ENCODE measurements at regions not wholly inside any gene's neighbourhood (a gene's known extent, or its start where the extent isn't known, plus 50 kb on each side); places are given as distances from the start of the nearest gene placed in this dataset.

DNA sequence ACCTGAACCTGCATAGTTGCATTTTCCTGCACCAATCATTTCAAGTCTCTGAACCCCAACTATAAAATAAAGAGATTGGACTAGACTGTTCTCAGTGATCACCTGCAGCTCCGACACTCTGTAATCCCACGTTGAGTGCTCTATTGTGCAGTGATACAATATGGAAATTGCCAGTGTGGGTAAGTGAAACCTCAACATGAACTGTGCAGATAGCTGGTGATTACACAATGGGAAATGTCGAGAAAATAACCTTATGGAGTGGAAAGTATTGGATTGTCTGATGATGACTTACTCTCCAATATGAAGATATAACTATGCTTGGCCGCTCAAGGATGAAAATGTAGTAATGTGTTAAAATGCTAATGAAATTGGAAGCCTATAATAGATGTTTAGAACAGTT, 293.1 kb upstream of the BRINP1 start:
- Mint-ChIP-seq H3K27me3 (ENCODE audit: low read depth) (no peaks in the 10 kb centered on the region), H3K4me3 (no peak overlapping the region), H3K27ac (no peak overlapping the region), H3K4me1 (peaks cover 9% of the 10 kb centered on the region), H3K9me3 (no peaks in the 10 kb centered on the region), H3K36me3 (no peaks in the 10 kb centered on the region)
- ATAC-seq (no peak), DNase-seq (ENCODE audit: low spot score) (no peak)
- CTCF ChIA-PET, result interaction anchor here (1.0 kb wide), 1 partner anchor 33 kb away, joined by 3 read pairs; no protein-coding TSS in a partner anchor
- TF ChIP-seq HMGXB4 (CRISPR knock-in tag; IDR thresholded peaks at IDR 0.05) (no peak), IRF1 (CRISPR knock-in tag; IDR thresholded peaks at IDR 0.05) (no peak), ZNF263 (CRISPR knock-in tag; IDR thresholded peaks at IDR 0.05; ENCODE audit: low read depth) (no peak), FOXJ3 (CRISPR knock-in tag; IDR thresholded peaks at IDR 0.05; ENCODE audit: borderline replicate concordance) (no peak), ATF1 (CRISPR knock-in tag; IDR thresholded peaks at IDR 0.05) (no peak)
- POLR2A ChIA-PET, result no interaction called here

- ChIA-PET CTCF (interaction anchor here (0.9 kb wide), 1 partner anchor 97 kb away, joined by 3 read pairs; no protein-coding TSS in a partner anchor), POLR2A (no interaction called here)
- DNase-seq (ENCODE audit: low spot score), result no peak
- H3K4me3 Mint-ChIP-seq, result no peak overlapping the region
- no peaks in the 10 kb centered on the region for H3K4me1 Mint-ChIP-seq
- no peaks in the 10 kb centered on the region for H3K9me3 Mint-ChIP-seq
- ATAC-seq, result no peak
- H3K27me3 Mint-ChIP-seq (ENCODE audit: low read depth), result no peaks in the 10 kb centered on the region
- no peak overlapping the region for H3K27ac Mint-ChIP-seq
- no peaks in the 10 kb centered on the region for H3K36me3 Mint-ChIP-seq
- TF ChIP-seq SP1 (CRISPR knock-in tag; conservative IDR thresholded peaks at IDR 0.05) (no peak), CBFB (CRISPR knock-in tag; IDR thresholded peaks at IDR 0.05; ENCODE audit: low read depth) (no peak), PRRX2 (CRISPR knock-in tag; IDR thresholded peaks at IDR 0.05) (no peak), RORB (CRISPR knock-in tag; IDR thresholded peaks at IDR 0.05) (no peak), ZNF138 (CRISPR knock-in tag; conservative IDR thresholded peaks at IDR 0.05) (no peak), PRDM15 (CRISPR knock-in tag; IDR thresholded peaks at IDR 0.05) (no peak)
- TF ChIP-seq, protein P1, sequence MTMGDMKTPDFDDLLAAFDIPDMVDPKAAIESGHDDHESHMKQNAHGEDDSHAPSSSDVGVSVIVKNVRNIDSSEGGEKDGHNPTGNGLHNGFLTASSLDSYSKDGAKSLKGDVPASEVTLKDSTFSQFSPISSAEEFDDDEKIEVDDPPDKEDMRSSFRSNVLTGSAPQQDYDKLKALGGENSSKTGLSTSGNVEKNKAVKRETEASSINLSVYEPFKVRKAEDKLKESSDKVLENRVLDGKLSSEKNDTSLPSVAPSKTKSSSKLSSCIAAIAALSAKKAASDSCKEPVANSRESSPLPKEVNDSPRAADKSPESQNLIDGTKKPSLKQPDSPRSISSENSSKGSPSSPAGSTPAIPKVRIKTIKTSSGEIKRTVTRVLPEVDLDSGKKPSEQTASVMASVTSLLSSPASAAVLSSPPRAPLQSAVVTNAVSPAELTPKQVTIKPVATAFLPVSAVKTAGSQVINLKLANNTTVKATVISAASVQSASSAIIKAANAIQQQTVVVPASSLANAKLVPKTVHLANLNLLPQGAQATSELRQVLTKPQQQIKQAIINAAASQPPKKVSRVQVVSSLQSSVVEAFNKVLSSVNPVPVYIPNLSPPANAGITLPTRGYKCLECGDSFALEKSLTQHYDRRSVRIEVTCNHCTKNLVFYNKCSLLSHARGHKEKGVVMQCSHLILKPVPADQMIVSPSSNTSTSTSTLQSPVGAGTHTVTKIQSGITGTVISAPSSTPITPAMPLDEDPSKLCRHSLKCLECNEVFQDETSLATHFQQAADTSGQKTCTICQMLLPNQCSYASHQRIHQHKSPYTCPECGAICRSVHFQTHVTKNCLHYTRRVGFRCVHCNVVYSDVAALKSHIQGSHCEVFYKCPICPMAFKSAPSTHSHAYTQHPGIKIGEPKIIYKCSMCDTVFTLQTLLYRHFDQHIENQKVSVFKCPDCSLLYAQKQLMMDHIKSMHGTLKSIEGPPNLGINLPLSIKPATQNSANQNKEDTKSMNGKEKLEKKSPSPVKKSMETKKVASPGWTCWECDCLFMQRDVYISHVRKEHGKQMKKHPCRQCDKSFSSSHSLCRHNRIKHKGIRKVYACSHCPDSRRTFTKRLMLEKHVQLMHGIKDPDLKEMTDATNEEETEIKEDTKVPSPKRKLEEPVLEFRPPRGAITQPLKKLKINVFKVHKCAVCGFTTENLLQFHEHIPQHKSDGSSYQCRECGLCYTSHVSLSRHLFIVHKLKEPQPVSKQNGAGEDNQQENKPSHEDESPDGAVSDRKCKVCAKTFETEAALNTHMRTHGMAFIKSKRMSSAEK (CRISPR knock-in tag; IDR thresholded peaks at IDR 0.05; ENCODE audit: borderline replicate concordance), result no peak
- TF ChIP-seq, protein P2, sequence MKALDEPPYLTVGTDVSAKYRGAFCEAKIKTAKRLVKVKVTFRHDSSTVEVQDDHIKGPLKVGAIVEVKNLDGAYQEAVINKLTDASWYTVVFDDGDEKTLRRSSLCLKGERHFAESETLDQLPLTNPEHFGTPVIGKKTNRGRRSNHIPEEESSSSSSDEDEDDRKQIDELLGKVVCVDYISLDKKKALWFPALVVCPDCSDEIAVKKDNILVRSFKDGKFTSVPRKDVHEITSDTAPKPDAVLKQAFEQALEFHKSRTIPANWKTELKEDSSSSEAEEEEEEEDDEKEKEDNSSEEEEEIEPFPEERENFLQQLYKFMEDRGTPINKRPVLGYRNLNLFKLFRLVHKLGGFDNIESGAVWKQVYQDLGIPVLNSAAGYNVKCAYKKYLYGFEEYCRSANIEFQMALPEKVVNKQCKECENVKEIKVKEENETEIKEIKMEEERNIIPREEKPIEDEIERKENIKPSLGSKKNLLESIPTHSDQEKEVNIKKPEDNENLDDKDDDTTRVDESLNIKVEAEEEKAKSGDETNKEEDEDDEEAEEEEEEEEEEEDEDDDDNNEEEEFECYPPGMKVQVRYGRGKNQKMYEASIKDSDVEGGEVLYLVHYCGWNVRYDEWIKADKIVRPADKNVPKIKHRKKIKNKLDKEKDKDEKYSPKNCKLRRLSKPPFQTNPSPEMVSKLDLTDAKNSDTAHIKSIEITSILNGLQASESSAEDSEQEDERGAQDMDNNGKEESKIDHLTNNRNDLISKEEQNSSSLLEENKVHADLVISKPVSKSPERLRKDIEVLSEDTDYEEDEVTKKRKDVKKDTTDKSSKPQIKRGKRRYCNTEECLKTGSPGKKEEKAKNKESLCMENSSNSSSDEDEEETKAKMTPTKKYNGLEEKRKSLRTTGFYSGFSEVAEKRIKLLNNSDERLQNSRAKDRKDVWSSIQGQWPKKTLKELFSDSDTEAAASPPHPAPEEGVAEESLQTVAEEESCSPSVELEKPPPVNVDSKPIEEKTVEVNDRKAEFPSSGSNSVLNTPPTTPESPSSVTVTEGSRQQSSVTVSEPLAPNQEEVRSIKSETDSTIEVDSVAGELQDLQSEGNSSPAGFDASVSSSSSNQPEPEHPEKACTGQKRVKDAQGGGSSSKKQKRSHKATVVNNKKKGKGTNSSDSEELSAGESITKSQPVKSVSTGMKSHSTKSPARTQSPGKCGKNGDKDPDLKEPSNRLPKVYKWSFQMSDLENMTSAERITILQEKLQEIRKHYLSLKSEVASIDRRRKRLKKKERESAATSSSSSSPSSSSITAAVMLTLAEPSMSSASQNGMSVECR (CRISPR knock-in tag; IDR thresholded peaks at IDR 0.05; ENCODE audit: borderline replicate concordance), result no peak
- TF ChIP-seq, protein P3, sequence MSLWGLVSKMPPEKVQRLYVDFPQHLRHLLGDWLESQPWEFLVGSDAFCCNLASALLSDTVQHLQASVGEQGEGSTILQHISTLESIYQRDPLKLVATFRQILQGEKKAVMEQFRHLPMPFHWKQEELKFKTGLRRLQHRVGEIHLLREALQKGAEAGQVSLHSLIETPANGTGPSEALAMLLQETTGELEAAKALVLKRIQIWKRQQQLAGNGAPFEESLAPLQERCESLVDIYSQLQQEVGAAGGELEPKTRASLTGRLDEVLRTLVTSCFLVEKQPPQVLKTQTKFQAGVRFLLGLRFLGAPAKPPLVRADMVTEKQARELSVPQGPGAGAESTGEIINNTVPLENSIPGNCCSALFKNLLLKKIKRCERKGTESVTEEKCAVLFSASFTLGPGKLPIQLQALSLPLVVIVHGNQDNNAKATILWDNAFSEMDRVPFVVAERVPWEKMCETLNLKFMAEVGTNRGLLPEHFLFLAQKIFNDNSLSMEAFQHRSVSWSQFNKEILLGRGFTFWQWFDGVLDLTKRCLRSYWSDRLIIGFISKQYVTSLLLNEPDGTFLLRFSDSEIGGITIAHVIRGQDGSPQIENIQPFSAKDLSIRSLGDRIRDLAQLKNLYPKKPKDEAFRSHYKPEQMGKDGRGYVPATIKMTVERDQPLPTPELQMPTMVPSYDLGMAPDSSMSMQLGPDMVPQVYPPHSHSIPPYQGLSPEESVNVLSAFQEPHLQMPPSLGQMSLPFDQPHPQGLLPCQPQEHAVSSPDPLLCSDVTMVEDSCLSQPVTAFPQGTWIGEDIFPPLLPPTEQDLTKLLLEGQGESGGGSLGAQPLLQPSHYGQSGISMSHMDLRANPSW (CRISPR knock-in tag; conservative IDR thresholded peaks at IDR 0.05; ENCODE audit: low read depth), result no peak
- TF ChIP-seq, protein P4, sequence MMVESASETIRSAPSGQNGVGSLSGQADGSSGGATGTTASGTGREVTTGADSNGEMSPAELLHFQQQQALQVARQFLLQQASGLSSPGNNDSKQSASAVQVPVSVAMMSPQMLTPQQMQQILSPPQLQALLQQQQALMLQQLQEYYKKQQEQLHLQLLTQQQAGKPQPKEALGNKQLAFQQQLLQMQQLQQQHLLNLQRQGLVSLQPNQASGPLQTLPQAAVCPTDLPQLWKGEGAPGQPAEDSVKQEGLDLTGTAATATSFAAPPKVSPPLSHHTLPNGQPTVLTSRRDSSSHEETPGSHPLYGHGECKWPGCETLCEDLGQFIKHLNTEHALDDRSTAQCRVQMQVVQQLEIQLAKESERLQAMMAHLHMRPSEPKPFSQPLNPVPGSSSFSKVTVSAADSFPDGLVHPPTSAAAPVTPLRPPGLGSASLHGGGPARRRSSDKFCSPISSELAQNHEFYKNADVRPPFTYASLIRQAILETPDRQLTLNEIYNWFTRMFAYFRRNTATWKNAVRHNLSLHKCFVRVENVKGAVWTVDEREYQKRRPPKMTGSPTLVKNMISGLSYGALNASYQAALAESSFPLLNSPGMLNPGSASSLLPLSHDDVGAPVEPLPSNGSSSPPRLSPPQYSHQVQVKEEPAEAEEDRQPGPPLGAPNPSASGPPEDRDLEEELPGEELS (CRISPR knock-in tag; IDR thresholded peaks at IDR 0.05), result no peak
Measured at GRCh38 chr9:119652931-119653330, 283.7 kb upstream of the BRINP1 start.
